AG09319 (cell line): ENCODE measurements at regions not wholly inside any gene's neighbourhood (a gene's known extent, or its start where the extent isn't known, plus 50 kb on each side); places are given as distances from the start of the nearest gene placed in this dataset.

Experiments used
- DNase-seq: peaks from one replicate; pipeline ENCODE4 v3.0.0-alpha.2; 2010; ENCODE audit warnings: low read depth; ENCODE audit errors: extremely low read depth
- CTCF ChIP-seq: IDR thresholded peaks from 2 replicates; pipeline ENCODE4 v1.5.1; 2011; ENCODE audit warnings: low read depth, mild to moderate bottlenecking, inconsistent platforms, low read length, moderate library complexity

- no peak for DNase-seq
- no peak for TF ChIP-seq CTCF
Observed at GRCh38 chr11:90916706-90917105, 693.9 kb upstream of the CHORDC1 start.

GRCh38 chr11:90913131-90913668 is 690.4 kb upstream of the CHORDC1 start:
- DNase-seq: no peak
- TF ChIP-seq CTCF: no peak

- TF ChIP-seq CTCF: no peak
Observed at GRCh38 chr11:90912631-90913030, 689.8 kb upstream of the CHORDC1 start.

GRCh38 chr11:90911192-90911591 is 688.3 kb upstream of the CHORDC1 start:
- no peak for TF ChIP-seq CTCF
- no peak for DNase-seq

More at GRCh38 chr11:90912631-90913030, 689.8 kb upstream of the CHORDC1 start:
- DNase-seq: no peak

- DNase-seq: no peak
- TF ChIP-seq CTCF: no peak
Observed at GRCh38 chr11:90908074-90908473, 685.2 kb upstream of the CHORDC1 start.

- TF ChIP-seq CTCF: no peak
- no peak for DNase-seq
Observed at GRCh38 chr11:90895850-90896249, 673.0 kb upstream of the CHORDC1 start.

GRCh38 chr11:90890347-90890746 is 667.5 kb upstream of the CHORDC1 start:
- DNase-seq: no peak
- no peak for TF ChIP-seq CTCF
